ENCODE measurements at regions not wholly inside any gene's neighbourhood (a gene's known extent, or its start where the extent isn't known, plus 50 kb on each side); places are given as distances from the start of the nearest gene placed in this dataset.
"Not testable (repeated sequence)": the region's sequence is repeated elsewhere in the genome, so short reads cannot be mapped to it uniquely, and the experiment has no call there.

- no peak for TF ChIP-seq CTCF (IDR thresholded peaks at IDR 0.05; ENCODE audit: borderline replicate concordance, insufficient read depth, low read depth, low read length)
- H3K4me3 ChIP-seq (ENCODE audit: low read depth, low read length), result no peak overlapping the region
These were observed 80.9 kb upstream of the ABCB5 start for GRCh38 chr7:20534543-20534942.

GRCh38 chr7:20535541-20535940, 79.9 kb upstream of the ABCB5 start:
- H3K4me3 ChIP-seq (ENCODE audit: low read depth, low read length), result no peak overlapping the region
- no peak for TF ChIP-seq CTCF (IDR thresholded peaks at IDR 0.05; ENCODE audit: borderline replicate concordance, insufficient read depth, low read depth, low read length)

GRCh38 chr7:20539201-20539600, 76.3 kb upstream of the ABCB5 start:
- TF ChIP-seq CTCF (IDR thresholded peaks at IDR 0.05; ENCODE audit: borderline replicate concordance, insufficient read depth, low read depth, low read length), result peak; percentile 34; the same call in 1 of the 2 replicates
- no peak overlapping the region for H3K4me3 ChIP-seq (ENCODE audit: low read depth, low read length)

- no peak overlapping the region for H3K4me3 ChIP-seq (ENCODE audit: low read depth, low read length)
- TF ChIP-seq CTCF (IDR thresholded peaks at IDR 0.05; ENCODE audit: borderline replicate concordance, insufficient read depth, low read depth, low read length), result no peak
These were observed 73.7 kb upstream of the ABCB5 start for GRCh38 chr7:20541608-20542349.

- no peak overlapping the region for H3K4me3 ChIP-seq (ENCODE audit: low read depth, low read length)
- TF ChIP-seq CTCF (IDR thresholded peaks at IDR 0.05; ENCODE audit: borderline replicate concordance, insufficient read depth, low read depth, low read length), result no peak
These were observed 72.9 kb upstream of the ABCB5 start for GRCh38 chr7:20542594-20542993.

GRCh38 chr7:20543500-20543899, 72.0 kb upstream of the ABCB5 start:
- no peak for TF ChIP-seq CTCF (IDR thresholded peaks at IDR 0.05; ENCODE audit: borderline replicate concordance, insufficient read depth, low read depth, low read length)
- H3K4me3 ChIP-seq (ENCODE audit: low read depth, low read length), result no peak overlapping the region

- no peak for TF ChIP-seq CTCF (IDR thresholded peaks at IDR 0.05; ENCODE audit: borderline replicate concordance, insufficient read depth, low read depth, low read length)
- H3K4me3 ChIP-seq (ENCODE audit: low read depth, low read length), result no peak overlapping the region
These were observed 70.5 kb upstream of the ABCB5 start for GRCh38 chr7:20545016-20545415.

- H3K4me3 ChIP-seq (ENCODE audit: low read depth, low read length), result not testable (repeated sequence)
These were observed 68.5 kb upstream of the ABCB5 start for GRCh38 chr7:20546958-20547357.

Measured in GM12875 (cell line).